Left ventricle myocardium inferior (tissue), 1 donor: ENCODE measurements at regions not wholly inside any gene's neighbourhood (a gene's known extent, or its start where the extent isn't known, plus 50 kb on each side); places are given as distances from the start of the nearest gene placed in this dataset.

Experiments used
- DNase-seq: peaks from one replicate; pipeline ENCODE4 v3.0.0-alpha.2; 2020
- H3K27ac ChIP-seq: fragments of 200-600 bp; replicated peaks from 2 replicates; pipeline ENCODE4 v1.8.0; 2021
- H3K27me3 ChIP-seq: fragments of 200-600 bp; 2 replicates; pipeline ENCODE4 v1.8.0; 2021; ENCODE audit warnings: low read depth
- H3K36me3 ChIP-seq: fragments of 200-600 bp; 2 replicates; pipeline ENCODE4 v1.8.0; 2021
- H3K4me1 ChIP-seq: fragments of 200-600 bp; 2 replicates; pipeline ENCODE4 v1.8.0; 2021
- H3K4me3 ChIP-seq: fragments of 200-600 bp; 2 replicates; pipeline ENCODE4 v1.8.0; 2021; ENCODE audit warnings: mild to moderate bottlenecking, moderate library complexity
- H3K9me3 ChIP-seq: fragments of 200-600 bp; replicated peaks from 2 replicates; pipeline ENCODE4 v1.8.0; 2021
- CTCF ChIP-seq: fragments of 200-600 bp; IDR thresholded peaks from 2 replicates; pipeline ENCODE4 v1.8.0; 2021; ENCODE audit warnings: antibody characterized with exemption, mild to moderate bottlenecking, borderline replicate concordance
- intact Hi-C: fragments of 100-400 bp; cut with micrococcal nuclease; formaldehyde crosslinking; loops from one replicate; pipeline ENCODE4 v1.11.0; 2022
- donor health status: DM: no; HTN: yes; CAD: no; lungs with severe emphysema.

GRCh38 chr5:92879806-92880543 is 701.0 kb downstream of the NR2F1-AS1 start:
- H3K4me3 ChIP-seq: no peak overlapping the region
- H3K27ac ChIP-seq: no peak overlapping the region
- peaks cover 10% of the 10 kb centered on the region for H3K9me3 ChIP-seq
- no peak for DNase-seq
- H3K27me3 ChIP-seq: no peaks in the 10 kb centered on the region
- H3K4me1 ChIP-seq: no peaks in the 10 kb centered on the region
- no peak for TF ChIP-seq CTCF
- intact Hi-C loops: no loop called here
- no peaks in the 10 kb centered on the region for H3K36me3 ChIP-seq

GRCh38 chr5:92874790-92875189 is 706.2 kb downstream of the NR2F1-AS1 start:
- H3K27ac ChIP-seq: no peak overlapping the region
- peaks cover 55% of the 10 kb centered on the region for H3K9me3 ChIP-seq
- no peak for TF ChIP-seq CTCF
- no peak for DNase-seq
- H3K4me1 ChIP-seq: no peaks in the 10 kb centered on the region
- H3K27me3 ChIP-seq: no peaks in the 10 kb centered on the region
- no peak overlapping the region for H3K4me3 ChIP-seq
- H3K36me3 ChIP-seq: no peaks in the 10 kb centered on the region
- intact Hi-C loops: no loop called here

- TF ChIP-seq CTCF: no peak
- Histone ChIP-seq H3K36me3 (no peaks in the 10 kb centered on the region), H3K27ac (no peak overlapping the region), H3K9me3 (peaks cover 35% of the 10 kb centered on the region), H3K4me3 (no peak overlapping the region), H3K27me3 (no peaks in the 10 kb centered on the region), H3K4me1 (no peaks in the 10 kb centered on the region)
- no peak for DNase-seq
- intact Hi-C loops: no loop called here
Measured at GRCh38 chr5:92868442-92868841, 712.6 kb downstream of the NR2F1-AS1 start.

GRCh38 chr5:92864591-92864990 is 716.4 kb downstream of the NR2F1-AS1 start:
- H3K36me3 ChIP-seq: no peaks in the 10 kb centered on the region
- no peak for DNase-seq
- TF ChIP-seq CTCF: no peak
- no peaks in the 10 kb centered on the region for H3K27me3 ChIP-seq
- peaks cover 4% of the 10 kb centered on the region for H3K9me3 ChIP-seq
- intact Hi-C loops: no loop called here
- H3K4me1 ChIP-seq: no peaks in the 10 kb centered on the region
- H3K4me3 ChIP-seq: no peak overlapping the region
- no peak overlapping the region for H3K27ac ChIP-seq

GRCh38 chr5:92863666-92864065 is 717.4 kb downstream of the NR2F1-AS1 start:
- Histone ChIP-seq H3K9me3 (no peaks in the 10 kb centered on the region), H3K4me3 (no peak overlapping the region), H3K36me3 (no peaks in the 10 kb centered on the region), H3K4me1 (no peaks in the 10 kb centered on the region), H3K27me3 (no peaks in the 10 kb centered on the region), H3K27ac (no peak overlapping the region)
- DNase-seq: no peak
- intact Hi-C loops: no loop called here
- TF ChIP-seq CTCF: no peak
